HG02678 (cell line): ENCODE measurements at regions not wholly inside any gene's neighbourhood (a gene's known extent, or its start where the extent isn't known, plus 50 kb on each side); places are given as distances from the start of the nearest gene placed in this dataset.
"Not testable (repeated sequence)": the region's sequence is repeated elsewhere in the genome, so short reads cannot be mapped to it uniquely, and the experiment has no call there.

ENCODE experiments used
- ATAC-seq: cut with Tn5 transposase; IDR thresholded peaks from one replicate; pipeline ENCODE4 v1.9.1; 2021; ENCODE audit warnings: mild to moderate bottlenecking, moderate library complexity; ENCODE audit not compliant: unreplicated experiment

DNA sequence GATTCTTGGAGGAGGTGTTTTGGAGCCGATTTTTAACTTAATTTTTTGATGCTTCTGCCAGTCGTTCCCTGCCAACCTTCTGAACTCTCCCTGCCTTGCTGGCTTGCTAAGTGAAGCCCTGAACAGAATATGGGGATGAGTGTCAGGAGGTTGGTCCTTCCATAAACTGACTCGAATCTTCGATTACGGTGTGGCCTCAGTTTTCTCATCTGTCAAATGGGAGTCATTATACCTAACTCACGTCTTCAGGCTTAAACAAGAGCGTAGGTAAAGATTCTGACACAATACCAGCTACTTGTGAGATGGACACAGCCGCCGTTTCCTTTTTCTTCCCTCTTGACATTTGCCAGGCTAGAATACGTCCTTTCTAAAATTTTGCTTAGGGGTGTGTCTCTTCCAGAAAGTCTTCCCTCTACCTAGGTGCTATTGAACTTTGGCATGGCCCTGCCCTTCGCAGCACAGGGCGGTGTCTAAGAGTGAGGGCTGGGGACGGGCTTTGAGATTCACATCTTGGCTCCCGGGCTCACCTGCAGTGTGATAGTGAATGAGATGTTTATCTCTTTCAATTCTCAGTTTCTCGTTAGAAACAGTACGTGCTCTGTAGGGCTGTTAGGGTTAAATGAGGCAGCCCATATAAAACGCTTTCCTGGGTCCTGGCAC lies 190.6 kb upstream of the SDK2 start:
- no peak for ATAC-seq

DNA sequence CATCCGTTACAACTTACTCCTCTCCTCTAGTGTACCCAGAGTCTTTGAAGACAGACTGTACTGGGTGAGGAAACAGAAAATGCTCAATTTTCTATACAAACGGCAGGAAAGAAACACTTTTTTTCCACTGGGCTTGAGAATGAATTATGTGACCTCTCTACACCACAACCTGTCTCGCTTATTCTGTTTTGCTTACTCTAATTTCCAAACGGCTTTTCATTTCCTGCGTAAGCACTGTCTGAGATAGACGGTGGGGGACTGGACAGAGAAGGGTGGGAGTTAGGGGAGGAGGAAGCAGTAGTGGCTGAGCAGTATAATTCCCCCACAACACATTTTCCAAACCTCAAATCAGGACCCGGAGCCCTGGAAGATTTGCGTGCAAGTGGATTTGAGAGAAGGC lies 191.4 kb upstream of the SDK2 start:
- ATAC-seq, result no peak

DNA sequence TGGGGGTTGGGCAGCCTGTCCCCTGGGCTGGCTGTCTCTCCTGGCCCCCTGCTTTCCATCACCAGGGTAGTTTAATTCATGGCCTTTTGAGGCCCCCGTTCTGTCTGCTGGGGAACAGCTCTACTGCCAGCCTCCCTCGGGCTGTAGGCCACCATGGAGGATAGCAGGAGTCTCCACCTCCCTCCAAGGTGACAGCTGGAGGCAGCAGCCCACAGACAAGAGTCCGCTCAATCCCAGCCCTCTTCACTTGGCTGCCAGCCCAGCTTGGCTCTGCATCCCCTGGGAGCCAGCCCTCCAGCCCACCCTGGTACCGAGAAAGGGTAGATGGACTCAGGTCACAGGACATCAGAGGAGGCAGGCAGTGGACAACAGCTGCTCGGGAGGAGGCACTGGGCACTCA lies 194.6 kb upstream of the SDK2 start:
- ATAC-seq, result no peak

DNA sequence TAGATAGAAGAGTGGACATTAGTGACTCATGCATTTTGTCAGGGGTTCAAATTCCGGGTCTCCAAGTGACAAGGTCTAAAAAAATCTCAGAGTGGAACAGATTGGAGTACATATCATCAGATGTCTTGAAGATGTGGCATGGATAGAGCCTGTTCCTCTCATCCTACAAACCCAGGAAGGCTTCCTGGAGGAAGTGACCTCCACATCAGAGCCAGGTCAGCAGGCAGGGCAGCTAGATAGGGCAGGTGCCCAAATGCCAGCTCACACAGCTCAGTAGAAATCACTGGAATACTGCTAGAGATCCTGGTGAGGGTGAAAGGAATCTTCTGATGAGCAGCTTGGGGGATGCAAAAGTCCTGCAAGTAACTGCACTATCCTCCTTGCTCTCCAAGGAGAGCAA lies 196.6 kb upstream of the SDK2 start:
- ATAC-seq, result no peak

DNA sequence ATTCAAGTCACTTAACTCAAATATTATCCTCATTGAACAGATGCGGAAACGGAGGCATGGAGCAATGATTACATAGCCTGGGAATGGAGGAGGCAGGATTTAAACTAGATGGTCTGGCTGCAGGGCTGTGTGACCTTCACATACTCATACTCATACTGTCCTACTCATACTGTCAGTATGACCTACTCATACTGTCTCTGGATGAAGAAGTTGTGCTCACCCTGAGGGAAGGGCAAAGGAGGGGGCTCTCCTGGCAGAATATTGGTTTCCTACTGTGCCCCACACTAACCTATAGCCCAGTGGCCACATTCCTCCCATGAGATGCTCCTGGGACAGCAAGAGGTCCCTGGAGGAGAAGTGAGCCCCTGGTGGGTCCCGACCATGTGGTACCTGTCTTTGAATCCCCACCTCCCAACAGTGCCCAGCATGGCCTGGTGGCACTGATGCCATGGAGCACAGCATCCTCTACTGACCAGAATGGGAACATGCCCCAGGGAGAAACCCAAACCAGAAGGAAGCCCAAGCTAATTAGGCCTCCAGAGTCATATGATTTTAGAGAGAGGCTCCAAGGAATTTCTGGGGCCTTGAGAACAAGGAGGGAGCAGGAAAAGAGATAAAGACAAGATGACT lies 197.3 kb upstream of the SDK2 start:
- no peak for ATAC-seq

DNA sequence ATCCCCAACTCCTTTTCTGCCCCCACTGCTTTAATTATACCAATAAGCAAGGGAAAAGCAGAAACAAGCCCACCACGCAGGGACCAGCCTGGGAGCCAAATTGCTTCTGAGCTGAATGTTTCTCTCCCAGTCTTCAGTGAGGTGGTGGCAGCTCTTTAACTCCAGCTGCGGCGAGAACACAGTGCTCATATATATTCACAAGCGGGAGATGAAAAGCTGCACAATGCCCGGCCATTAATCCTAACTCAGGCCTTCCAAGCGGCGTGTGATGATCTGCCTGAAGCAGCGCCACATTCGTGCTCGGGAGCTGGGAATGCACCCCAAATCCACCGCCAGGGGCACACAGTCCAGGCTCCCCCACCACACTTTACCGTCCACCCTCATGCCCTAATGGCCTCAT lies 203.7 kb upstream of the SDK2 start:
- ATAC-seq, result no peak

DNA sequence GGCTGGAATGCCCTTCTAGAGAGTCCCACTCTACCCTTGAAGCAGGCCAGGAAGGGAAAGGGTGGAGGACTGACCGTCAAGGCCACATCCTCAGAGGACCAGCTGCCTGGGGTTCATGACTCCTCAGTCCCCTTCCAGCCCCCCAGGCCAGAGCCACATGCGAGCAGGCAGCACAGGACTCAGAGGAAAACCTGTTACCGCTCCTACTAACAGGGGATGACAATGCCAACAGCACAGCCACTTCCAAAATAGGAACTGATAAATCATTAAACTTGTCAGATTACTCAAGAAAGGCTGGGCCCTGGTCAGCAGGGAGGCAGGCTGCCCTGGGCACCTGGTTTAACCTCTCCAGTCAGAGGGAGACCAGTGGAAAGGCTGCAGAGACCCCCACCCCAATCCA lies 206.2 kb upstream of the SDK2 start:
- no peak for ATAC-seq

DNA sequence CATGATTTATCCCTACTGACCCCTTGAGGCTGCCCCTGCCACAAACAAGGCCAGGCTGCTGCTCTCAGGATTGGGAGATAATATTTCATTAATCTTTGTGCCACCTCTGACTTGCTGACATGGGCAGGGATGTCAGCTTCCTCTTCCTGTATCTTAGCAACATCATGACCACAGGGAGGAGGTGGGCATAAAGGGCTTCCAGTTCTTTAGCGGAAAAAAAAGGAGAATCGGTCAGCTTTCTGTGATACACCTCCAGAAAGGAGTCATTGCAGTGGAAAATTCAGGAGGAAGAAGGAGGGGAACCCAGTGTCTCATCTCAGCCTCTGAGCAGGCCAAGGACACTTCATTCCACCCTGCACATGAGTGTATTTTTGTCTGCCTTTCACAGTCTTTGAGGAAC lies 206.8 kb upstream of the SDK2 start:
- ATAC-seq, result no peak

DNA sequence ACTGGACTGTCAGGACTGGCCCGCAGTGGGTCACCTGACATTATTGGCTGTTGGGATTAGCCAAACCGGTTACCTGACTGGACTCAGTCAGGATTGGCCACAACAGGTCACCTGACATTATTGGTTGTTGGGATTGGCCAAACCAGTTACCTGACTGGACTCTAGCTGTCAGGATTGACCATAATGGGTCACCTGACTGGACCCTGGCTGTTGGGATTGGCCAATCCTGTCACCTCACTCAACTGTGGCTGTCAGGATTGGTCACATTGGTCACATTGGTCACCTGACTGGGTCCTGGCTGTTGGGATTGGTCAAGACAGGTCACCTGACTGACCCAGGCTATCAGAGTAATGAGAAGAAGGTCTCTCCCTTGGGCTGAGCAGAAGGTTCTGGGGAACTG lies 207.7 kb upstream of the SDK2 start:
- no peak for ATAC-seq

DNA sequence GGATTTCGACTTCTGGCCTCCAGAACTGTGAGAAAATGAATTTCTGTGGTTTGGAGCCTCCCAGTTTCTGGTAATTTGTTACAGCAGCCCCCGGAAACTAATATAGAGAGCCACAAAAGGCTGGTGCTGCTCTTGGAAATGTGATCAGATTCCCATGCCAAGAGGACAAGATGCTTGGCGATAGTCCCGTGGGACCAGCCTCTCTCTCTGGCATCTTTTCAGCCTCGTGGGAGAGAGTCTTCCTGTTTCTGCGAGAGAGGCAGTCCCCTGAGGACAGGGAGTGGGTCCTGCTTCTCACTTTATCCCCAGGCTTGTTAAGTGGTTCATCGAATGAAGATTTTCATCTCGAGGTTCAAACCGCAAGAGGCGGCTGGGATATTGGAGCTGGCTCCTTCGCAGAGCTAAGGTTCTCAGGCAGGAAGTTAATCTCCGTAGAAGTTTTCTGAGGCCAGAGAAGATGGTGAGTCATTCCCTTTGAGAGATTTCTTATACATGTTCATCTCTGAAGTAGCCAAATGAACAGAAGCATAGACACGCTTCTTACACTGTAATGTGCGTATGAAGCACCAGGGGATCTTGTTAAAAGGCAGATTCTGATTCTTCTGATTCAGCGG lies 211.6 kb upstream of the SDK2 start:
- ATAC-seq, result no peak

DNA sequence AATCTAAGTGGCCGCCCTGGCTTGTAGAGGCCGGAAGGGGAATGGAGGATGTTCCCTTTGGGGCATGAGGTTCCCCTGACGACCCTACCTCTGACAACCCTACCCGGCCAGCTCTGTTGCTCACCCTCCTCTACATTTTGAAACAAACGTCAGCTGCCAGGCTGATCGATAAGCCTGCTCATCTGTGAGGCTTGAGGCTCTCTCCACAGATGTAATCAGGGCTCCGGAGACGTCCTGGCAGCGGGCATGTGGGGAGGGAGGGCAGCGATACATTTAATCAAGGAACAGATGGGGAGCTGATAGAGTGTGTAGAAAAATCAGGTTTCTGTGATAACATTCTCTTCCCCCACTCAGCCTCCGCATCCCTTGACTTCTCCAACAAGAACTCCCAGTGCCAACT lies 212.3 kb upstream of the SDK2 start:
- no peak for ATAC-seq

DNA sequence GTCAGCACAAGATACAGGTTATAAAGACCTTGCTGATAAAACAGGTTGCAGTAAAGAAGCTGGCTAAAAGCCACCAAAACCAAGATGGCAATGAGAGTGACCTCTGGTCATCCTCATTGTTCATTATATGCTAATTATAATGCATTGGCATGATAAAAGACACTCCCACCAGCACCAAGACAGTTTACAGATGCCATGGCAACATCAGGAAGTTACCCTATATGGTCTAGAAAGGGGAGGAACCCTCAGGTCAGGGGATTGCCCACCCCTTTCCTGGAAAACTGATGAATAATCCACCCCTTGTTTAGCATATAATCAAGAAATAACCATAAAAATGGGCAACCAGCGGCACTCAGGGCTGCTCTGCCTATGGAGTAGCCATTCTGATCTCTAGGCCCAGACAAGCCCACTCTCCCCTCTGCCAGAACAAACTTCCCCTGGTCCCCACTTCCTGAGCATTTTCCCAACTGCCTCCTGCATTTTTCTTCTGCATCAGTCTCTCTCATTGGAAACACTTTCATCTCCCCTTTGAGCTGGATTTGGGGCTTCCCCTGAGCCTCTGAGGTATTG lies 215.3 kb upstream of the SDK2 start:
- ATAC-seq, result not testable (repeated sequence)

DNA sequence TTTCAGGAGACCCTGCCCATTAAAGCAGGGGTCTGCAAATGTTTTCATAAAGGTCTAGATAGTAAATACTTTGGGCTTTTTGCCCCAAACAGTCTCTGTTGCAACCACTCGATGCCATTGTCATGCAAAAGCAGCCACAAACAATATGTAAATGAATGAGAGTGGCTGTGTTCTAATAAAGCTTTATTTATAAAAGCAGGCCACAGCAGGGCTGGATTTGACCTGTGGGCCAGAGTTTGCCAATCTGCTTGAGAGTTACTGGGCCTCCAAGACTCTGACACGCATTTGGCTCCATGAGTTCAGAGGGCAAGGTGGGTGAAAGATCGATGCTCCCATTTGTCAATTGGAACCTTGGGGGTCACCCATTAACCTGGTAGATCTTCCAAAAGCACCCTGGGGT lies 217.3 kb upstream of the SDK2 start:
- ATAC-seq, result no peak

DNA sequence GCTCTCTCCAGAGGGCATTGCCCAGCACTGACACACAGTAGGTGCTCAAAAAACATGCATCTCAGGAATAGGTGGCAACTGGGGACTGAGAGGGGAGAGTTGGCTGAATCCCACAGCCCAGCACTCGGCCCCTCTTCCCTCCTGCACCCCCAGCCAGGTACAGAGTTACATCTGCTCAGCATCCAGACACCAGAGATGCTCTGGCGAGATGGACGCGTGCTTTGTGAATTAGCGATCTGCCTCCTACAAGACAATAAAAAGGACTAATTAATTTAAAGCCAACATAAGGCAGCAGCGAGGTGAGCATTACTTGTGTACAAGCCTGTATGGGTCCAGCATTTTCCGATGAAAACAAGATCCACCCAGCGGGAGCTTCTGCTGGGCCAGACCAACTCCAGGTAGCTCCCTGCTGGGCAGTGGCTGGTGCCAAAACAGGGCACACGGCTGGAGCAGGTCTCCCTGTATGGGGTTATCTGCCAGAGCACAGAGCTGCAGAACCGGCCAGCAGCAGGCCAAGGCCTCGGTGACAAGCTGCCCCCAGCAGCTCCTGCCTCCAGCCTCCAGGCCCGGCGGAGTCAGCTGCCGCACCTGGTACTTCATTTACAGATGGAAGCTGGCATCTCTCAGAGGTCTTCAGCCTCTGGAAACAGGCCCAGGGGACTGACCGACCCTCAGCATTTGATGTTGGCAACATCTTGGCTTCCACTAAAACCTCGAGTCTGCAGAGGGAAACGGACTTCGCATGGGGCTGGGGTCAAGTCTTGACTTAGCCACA lies 219.7 kb upstream of the SDK2 start:
- no peak for ATAC-seq

DNA sequence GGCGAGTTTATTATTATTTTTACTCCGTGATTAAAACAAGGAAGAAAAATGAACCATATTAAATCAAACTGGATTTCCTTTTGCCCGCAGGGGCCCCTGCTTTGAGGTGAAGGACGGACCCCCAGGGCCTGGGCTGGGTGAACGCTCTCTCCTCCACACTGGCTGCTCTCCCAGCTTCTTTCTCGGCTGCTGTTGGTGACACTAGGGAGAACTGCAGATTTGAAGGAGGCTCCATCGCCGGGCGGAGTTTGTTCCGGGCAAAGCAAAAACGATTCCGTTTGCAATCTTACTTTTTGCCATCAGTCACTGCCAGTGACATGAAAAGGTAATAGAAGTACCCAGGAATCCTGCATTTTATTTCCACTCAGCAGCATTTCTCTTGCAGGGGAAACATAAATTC lies 221.6 kb upstream of the SDK2 start:
- ATAC-seq, result no peak

DNA sequence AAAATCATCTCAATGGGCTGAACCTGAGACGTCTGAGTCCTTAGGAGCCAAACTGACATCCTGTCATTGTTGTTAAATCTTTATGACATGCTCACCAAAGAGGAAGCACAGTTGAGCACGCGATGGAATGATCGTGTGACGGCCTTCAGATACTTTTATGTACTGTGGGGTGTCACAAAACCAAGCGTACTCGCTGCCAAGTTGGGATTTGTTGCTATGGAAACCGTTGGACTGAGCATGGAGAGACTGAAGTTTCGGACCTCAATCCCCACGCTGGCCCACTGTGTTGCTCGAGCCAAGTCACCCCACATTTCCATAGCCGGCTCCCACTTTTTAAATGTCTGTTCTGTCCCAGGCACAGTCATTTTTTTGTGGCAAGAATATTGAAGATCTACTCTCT lies 222.8 kb upstream of the SDK2 start:
- no peak for ATAC-seq

DNA sequence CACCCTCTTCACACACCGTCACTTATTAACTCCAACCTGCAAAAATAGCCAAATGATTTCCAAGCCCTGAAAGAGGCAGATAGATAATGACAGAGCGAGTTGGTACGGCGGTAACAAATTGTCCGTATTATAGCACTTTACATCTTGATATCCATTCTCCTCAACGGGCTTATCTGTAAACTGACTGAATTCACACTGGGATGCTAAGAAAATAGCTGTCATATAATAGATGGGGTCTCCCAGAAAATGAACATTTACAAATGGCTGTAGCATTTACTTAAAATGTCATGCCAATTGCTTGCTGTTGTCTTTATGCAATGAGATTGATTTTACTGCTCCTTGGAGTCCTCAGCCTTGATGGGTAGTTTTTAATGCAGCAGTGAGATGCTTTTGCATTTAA lies 225.8 kb upstream of the SDK2 start:
- no peak for ATAC-seq

DNA sequence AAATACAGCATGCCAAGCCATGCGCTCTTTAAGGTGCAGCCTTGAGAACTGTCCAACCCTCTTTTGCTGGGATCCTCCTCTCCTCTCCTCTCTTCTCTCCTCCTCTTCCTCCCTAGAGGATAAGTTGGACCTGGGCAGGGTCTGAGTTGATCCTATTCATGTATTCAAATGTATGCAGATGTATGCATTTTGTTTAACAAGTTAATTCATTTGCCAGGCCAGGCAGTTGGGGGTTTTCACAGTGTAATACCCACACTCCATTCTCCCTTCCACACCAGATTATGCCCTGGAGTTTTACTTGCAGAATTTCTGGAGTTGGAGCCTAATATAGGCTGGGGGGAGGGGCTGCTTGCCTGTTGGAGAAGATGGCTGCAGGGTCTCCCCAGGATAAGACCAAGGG lies 226.2 kb upstream of the SDK2 start:
- no peak for ATAC-seq

DNA sequence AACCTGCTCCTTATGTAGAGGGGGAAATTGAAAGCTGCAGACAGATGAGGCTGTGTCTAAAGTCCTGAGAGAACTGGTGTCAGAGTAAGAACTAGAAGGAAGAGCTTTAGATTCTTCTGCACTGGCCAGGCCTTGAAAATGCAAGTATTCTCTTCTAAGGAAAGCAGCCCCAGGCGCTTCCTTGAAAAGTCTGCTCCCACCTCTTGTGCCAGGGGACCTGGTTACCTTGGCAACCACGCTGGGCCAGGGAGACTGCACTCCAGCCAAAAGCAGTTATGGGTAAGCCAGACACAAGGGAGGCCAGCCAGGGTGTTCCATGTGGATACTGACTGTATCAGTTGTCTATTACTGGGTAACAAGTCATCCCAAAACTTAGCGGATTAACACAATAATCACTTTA lies 228.6 kb upstream of the SDK2 start:
- no peak for ATAC-seq

DNA sequence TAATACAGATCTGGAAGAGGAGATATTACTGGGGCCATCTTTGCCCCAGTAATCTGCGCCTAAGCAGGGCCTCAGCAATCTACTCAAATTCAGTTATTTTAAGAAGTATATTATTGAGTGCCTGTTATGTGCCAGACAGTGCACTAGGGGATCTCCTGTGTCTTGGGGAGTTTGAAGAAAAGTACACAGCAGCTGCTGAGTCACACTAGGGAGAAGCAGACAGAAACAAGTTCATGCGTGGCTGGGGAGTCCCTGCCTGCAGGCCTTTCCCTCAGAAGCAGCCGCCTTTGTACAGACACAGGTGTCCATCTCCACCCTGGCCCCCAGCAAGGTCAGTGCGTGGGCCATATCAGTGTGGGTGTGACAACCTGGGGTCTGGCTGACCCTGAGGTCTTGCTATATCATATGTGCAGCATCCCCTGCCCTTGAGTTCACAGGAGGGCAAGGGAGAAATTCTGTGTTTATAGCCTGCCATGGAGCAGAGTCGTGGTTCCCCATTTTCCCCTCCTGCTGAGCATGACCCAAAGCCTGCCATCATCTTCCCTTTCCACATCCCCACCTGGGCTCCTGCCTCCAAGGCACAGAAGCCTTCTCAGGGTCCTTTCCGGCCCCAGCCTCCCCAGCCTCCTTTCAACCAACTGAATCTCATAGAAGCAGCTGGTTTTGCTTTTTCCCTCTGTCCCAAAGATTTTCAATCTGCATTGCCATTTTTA lies 229.9 kb upstream of the SDK2 start:
- ATAC-seq, result peak; percentile 70

DNA sequence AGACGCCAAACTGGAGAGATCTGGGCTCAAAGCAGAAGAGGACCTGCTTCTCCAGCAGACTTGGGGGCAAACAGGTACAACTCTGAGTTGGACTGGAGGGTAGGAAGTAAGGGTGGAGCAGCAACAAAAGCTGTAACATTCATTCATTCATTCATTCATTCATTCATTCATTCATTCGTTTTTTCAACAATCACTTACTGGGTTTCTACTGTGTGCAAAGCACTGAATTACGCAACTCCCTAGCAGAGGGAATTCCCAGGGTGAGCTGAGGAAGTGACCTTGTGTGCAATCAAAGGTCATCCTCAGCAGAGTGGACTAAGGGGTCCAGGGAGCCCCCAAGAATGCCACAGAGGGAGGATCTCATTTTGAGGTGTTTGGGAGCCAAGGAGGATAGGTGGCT lies 231.1 kb upstream of the SDK2 start:
- ATAC-seq, result no peak
